H1 (cell line): ENCODE measurements at regions not wholly inside any gene's neighbourhood (a gene's known extent, or its start where the extent isn't known, plus 50 kb on each side); places are given as distances from the start of the nearest gene placed in this dataset.

ENCODE experiments used
- CTCF ChIA-PET: fragments of 300-600 bp; sonication (Branson Sonifier 250); formaldehyde crosslinking; loops from one replicate; lab custom pipeline; 2021; ENCODE audit not compliant: partially characterized antibody; lab: Charles Lee
- POLR2A ChIA-PET: fragments of 300-600 bp; sonication (Branson Sonifier 250); formaldehyde crosslinking; loops from one replicate; lab custom pipeline; 2021; ENCODE audit warnings: inconsistent platforms; ENCODE audit not compliant: partially characterized antibody; lab: Charles Lee
- DNase-seq, 2 experiments: peaks; one replicate each; pipeline versions ENCODE4 v3.0.0 to v3.0.0-alpha.2; 2010 to 2022; ENCODE audit warnings: low spot score in 2 of 2, low read depth in 1 of 2, mixed read lengths in 1 of 2
- FAIRE-seq: peaks from 2 replicates; lab custom pipeline; 2011; peaks lifted over from hg19 to GRCh38; lab: Jason Lieb, UNC
- H2AFZ ChIP-seq: 2 replicates; pipeline ENCODE4 v1.8.1; 2012; ENCODE audit warnings: low read length, inconsistent platforms
- H2AK5ac ChIP-seq: 2 replicates; pipeline ENCODE4 v1.6.1; 2013; ENCODE audit warnings: low read depth, low read length
- H2BK120ac ChIP-seq: replicated peaks from 2 replicates; pipeline ENCODE3; 2013; ENCODE audit warnings: low read depth, low read length, inconsistent platforms
- H2BK12ac ChIP-seq: 2 replicates; pipeline ENCODE4 v1.6.1; 2013; ENCODE audit warnings: low read depth, low read length
- H2BK15ac ChIP-seq: 2 replicates; pipeline ENCODE4 v1.6.1; 2013; ENCODE audit warnings: low read length
- H2BK20ac ChIP-seq: 2 replicates; pipeline ENCODE4 v1.6.1; 2013; ENCODE audit warnings: low read length
- H2BK5ac ChIP-seq: 2 replicates; pipeline ENCODE4 v1.6.1; 2013; ENCODE audit warnings: low read depth, low read length
- H3K14ac ChIP-seq: 2 replicates; pipeline ENCODE4 v1.6.1; 2013; ENCODE audit warnings: inconsistent platforms; ENCODE audit not compliant: insufficient read length
- H3K18ac ChIP-seq: 2 replicates; pipeline ENCODE4 v1.6.1; 2013; ENCODE audit warnings: low read length; ENCODE audit errors: extremely low read depth
- H3K23ac ChIP-seq: 2 replicates; pipeline ENCODE4 v1.6.1; 2013; ENCODE audit warnings: inconsistent platforms; ENCODE audit not compliant: insufficient read length
- H3K23me2 ChIP-seq: 2 replicates; pipeline ENCODE4 v1.6.1; 2013; ENCODE audit warnings: low read depth, low read length
- H3K27ac ChIP-seq: 2 replicates; pipeline ENCODE4 v1.6.1; 2011; ENCODE audit warnings: low read depth, low read length, inconsistent platforms
- H3K27me3 ChIP-seq, 4 experiments: replicated peaks in 1 of 4; 1 replicate in 1 of 4; 2 replicates in 3 of 4; pipeline versions ENCODE4 v1.6.1 to v1.8.1; 2011 to 2013; ENCODE audit warnings: low read length in 3 of 4, mild to moderate bottlenecking in 3 of 4, inconsistent platforms in 2 of 4, mixed read lengths in 2 of 4, moderate library complexity in 1 of 4; ENCODE audit not compliant: control insufficient read depth in 3 of 4, insufficient read depth in 3 of 4; ENCODE audit errors: extremely low read depth in 1 of 4
- H3K36me3 ChIP-seq, 4 experiments: 2 replicates each; pipeline versions ENCODE4 v1.6.1 to v1.8.1; 2011 to 2013; ENCODE audit warnings: mild to moderate bottlenecking in 4 of 4, low read length in 3 of 4, moderate library complexity in 2 of 4, control low read depth in 1 of 4, inconsistent platforms in 1 of 4; ENCODE audit not compliant: insufficient read depth in 4 of 4, control insufficient read depth in 2 of 4
- H3K4ac ChIP-seq: replicated peaks from 2 replicates; pipeline ENCODE3; 2013; ENCODE audit warnings: low read length, low read depth, mixed read lengths, inconsistent platforms; ENCODE audit not compliant: insufficient read length
- H3K4me1 ChIP-seq, 4 experiments: replicated peaks in 1 of 4; 1 replicate in 1 of 4; 2 replicates in 3 of 4; pipeline versions ENCODE4 v1.6.1 to v1.8.1; 2011 to 2013; ENCODE audit warnings: low read length in 3 of 4, inconsistent platforms in 2 of 4, mixed read lengths in 1 of 4; ENCODE audit not compliant: insufficient read depth in 4 of 4, control insufficient read depth in 3 of 4
- H3K4me2 ChIP-seq, 2 experiments: 2 replicates each; pipeline versions ENCODE4 v1.6.1 to v1.8.1; 2011 to 2013; ENCODE audit warnings: low read depth in 2 of 2, low read length in 2 of 2, control low read depth in 1 of 2, inconsistent platforms in 1 of 2, mild to moderate bottlenecking in 1 of 2; ENCODE audit not compliant: insufficient read depth in 1 of 2
- H3K4me3 ChIP-seq, 4 experiments: fragments of 200-600, 300-600 bp in 1 of 4; sonication (generic), shearing (Covaris generic), sonication (Bioruptor Twin) in 1 of 4; 2 replicates each; pipeline versions ENCODE4 v1.5.1 to v1.8.1; 2011 to 2016; ENCODE audit warnings: low read length in 4 of 4, low read depth in 3 of 4, control low read depth in 2 of 4, inconsistent platforms in 2 of 4, mild to moderate bottlenecking in 2 of 4, mixed read lengths in 1 of 4, moderate library complexity in 1 of 4; ENCODE audit not compliant: insufficient read depth in 2 of 4; ENCODE audit errors: extremely low read depth in 1 of 4
- H3K56ac ChIP-seq: replicated peaks from 2 replicates; pipeline ENCODE3; 2013; ENCODE audit warnings: low read depth, mild to moderate bottlenecking, mixed read lengths, low read length, inconsistent platforms; ENCODE audit not compliant: insufficient read length
- H3K79me1 ChIP-seq: 2 replicates; pipeline ENCODE4 v1.6.1; 2013; ENCODE audit warnings: low read depth, low read length, control low read depth
- H3K79me2 ChIP-seq, 2 experiments: 2 replicates each; pipeline versions ENCODE4 v1.6.1 to v1.8.1; 2012 to 2013; ENCODE audit warnings: low read length in 2 of 2, mild to moderate bottlenecking in 2 of 2, inconsistent platforms in 1 of 2; ENCODE audit not compliant: insufficient read depth in 2 of 2, control insufficient read depth in 1 of 2
- H3K9ac ChIP-seq, 4 experiments: replicated peaks in 1 of 4; 1 replicate in 1 of 4; 2 replicates in 3 of 4; pipeline versions ENCODE4 v1.6.1 to v1.8.1; 2011 to 2013; ENCODE audit warnings: low read depth in 3 of 4, low read length in 3 of 4, control low read depth in 2 of 4, mild to moderate bottlenecking in 2 of 4, moderate library complexity in 2 of 4, inconsistent platforms in 1 of 4; ENCODE audit errors: extremely low read depth in 1 of 4
- H3K9me3 ChIP-seq, 2 experiments: 2 replicates each; pipeline versions ENCODE4 v1.6.1 to v1.8.1; 2012 to 2013; ENCODE audit warnings: mild to moderate bottlenecking in 2 of 2, moderate library complexity in 2 of 2, control low read depth in 1 of 2, inconsistent platforms in 1 of 2, low read depth in 1 of 2, low read length in 1 of 2, mixed read lengths in 1 of 2; ENCODE audit not compliant: insufficient read depth in 2 of 2
- H4K20me1 ChIP-seq, 2 experiments: replicated peaks in 1 of 2; 2 replicates each; pipeline versions ENCODE3 to v1.8.1; 2011 to 2013; ENCODE audit warnings: inconsistent platforms in 2 of 2, low read length in 2 of 2, mild to moderate bottlenecking in 1 of 2; ENCODE audit not compliant: insufficient read depth in 2 of 2, control insufficient read depth in 1 of 2
- H4K5ac ChIP-seq: 2 replicates; pipeline ENCODE4 v1.6.1; 2013; ENCODE audit warnings: low read length, low read depth, mixed read lengths, inconsistent platforms; ENCODE audit not compliant: insufficient read length
- H4K8ac ChIP-seq: 2 replicates; pipeline ENCODE4 v1.8.0; 2013; ENCODE audit warnings: mild to moderate bottlenecking, moderate library complexity, low read length, inconsistent platforms; ENCODE audit not compliant: insufficient read depth; ENCODE audit errors: extremely low read depth
- H4K91ac ChIP-seq: replicated peaks from 2 replicates; pipeline ENCODE3; 2013; ENCODE audit warnings: low read length, mixed read lengths, inconsistent platforms; ENCODE audit not compliant: insufficient read length
- CBX8 ChIP-seq: fragments of 300-800, 300-1000 bp; sonication (generic); IDR thresholded peaks from 2 replicates; pipeline ENCODE4 v1.7.1; 2016; ENCODE audit warnings: low read depth, low read length, borderline replicate concordance
- RFX5 ChIP-seq: IDR thresholded peaks from 2 replicates; pipeline ENCODE4 v1.6.1; 2011; ENCODE audit warnings: low read depth, low read length, improper control_type of control experiment, borderline replicate concordance
- WGBS, 2 experiments: shearing (Covaris generic) in 1 of 2; methylation state at CpG; one replicate each; pipeline versions ENCODE4 v1.1.6 to v1.1.7; 2013 to 2015; ENCODE audit warnings: low lambda C conversion rate in 2 of 2, mixed read lengths in 2 of 2, inconsistent platforms in 1 of 2, low coverage in 1 of 2, missing lambda C conversion rate in 1 of 2; ENCODE audit not compliant: insufficient replicate concordance in 2 of 2, insufficient coverage in 1 of 2, insufficient read length in 1 of 2; ENCODE audit errors: extremely low coverage in 1 of 2, missing lambda C conversion rate in 1 of 2; 5-methylcytosine and 5-hydroxymethylcytosine counted together

- Histone ChIP-seq H4K20me1 (no peaks in the 10 kb centered on the region), H3K36me3 (no peaks in the 10 kb centered on the region; a peak in 1 of 8 replicates), H2BK12ac (no peak overlapping the region), H4K91ac (no peak overlapping the region), H3K4me3 (no peak overlapping the region), H2BK15ac (no peak overlapping the region), H2AFZ (peak overlapping the region; percentile 62; the same call in 1 of the 2 replicates), H3K79me2 (no peaks in the 10 kb centered on the region), H4K8ac (no peak overlapping the region), H3K27me3 (no peaks in the 10 kb centered on the region), H3K9me3 (peaks cover 16 to 19% of the 10 kb centered on the region in 2 experiments; a peak in 3 of 4 replicates), H3K9ac (no peak overlapping the region), H2AK5ac (no peak overlapping the region), H3K4me2 (no peak overlapping the region), H3K14ac (no peak overlapping the region), H3K4ac (no peak overlapping the region), H3K23ac (no peak overlapping the region), H2BK20ac (no peak overlapping the region), H2BK120ac (no peak overlapping the region), H3K56ac (no peak overlapping the region), H3K79me1 (no peaks in the 10 kb centered on the region), H3K18ac (no peak overlapping the region), H2BK5ac (no peak overlapping the region), H3K4me1 (no peaks in the 10 kb centered on the region), H3K27ac (no peak overlapping the region), H4K5ac (no peak overlapping the region)
- 87% methylated on average over 2 of the region's 2 CpGs; no CpG with 5 or more reads in 1 of the 2 experiments for WGBS, 2 experiments
- ChIA-PET POLR2A (no interaction called here), CTCF (no interaction called here)
- no peak for FAIRE-seq
- no peak for TF ChIP-seq RFX5
- TF ChIP-seq CBX8, result no peak
- TF ChIP-seq, all 59 proteins: peak for 0
- no peak for DNase-seq
- H3K23me2 ChIP-seq, result no peaks in the 10 kb centered on the region
Measured at GRCh38 chr2:156956161-156956560, 301.3 kb upstream of the GALNT5 start.
